RWPE1 (cell line): ENCODE measurements at regions not wholly inside any gene's neighbourhood (a gene's known extent, or its start where the extent isn't known, plus 50 kb on each side); places are given as distances from the start of the nearest gene placed in this dataset.

Source experiments
- CTCF ChIA-PET: fragments of 350-600 bp; sonication (Branson Sonifier 250); formaldehyde crosslinking; extraction: SDS; loops from one replicate; lab custom pipeline; 2021; lab: Yijun Ruan, JAX
- POLR2A ChIA-PET: fragments of 400-600 bp; formaldehyde crosslinking; extraction: SDS; loops from one replicate; lab custom pipeline; 2020; ENCODE audit warnings: antibody characterized with exemption; ENCODE audit not compliant: low non-redundant PET; lab: Yijun Ruan, JAX
- DNase-seq: peaks from one replicate; pipeline ENCODE4 v3.0.0; 2012; ENCODE audit warnings: low spot score
- H3K27ac ChIP-seq: fragments of 450-650 bp; 2 replicates; pipeline ENCODE4 v1.5.1; 2017
- CTCF ChIP-seq: fragments of 450-650 bp; conservative IDR thresholded peaks from 2 replicates; pipeline ENCODE4 v1.5.1; 2017; ENCODE audit warnings: low read depth, mild to moderate bottlenecking

- TF ChIP-seq CTCF, result no peak
- POLR2A ChIA-PET, result interaction anchor here (0.6 to 1.2 kb wide), 4 partner anchors 8 to 270 kb away, joined by 3 to 8 read pairs (median 4); no protein-coding TSS in a partner anchor
- peak overlapping the region; percentile 73 for H3K27ac ChIP-seq
- CTCF ChIA-PET, result interaction anchor here (0.5 to 0.7 kb wide), 4 partner anchors 90 to 414 kb away, joined by 3 to 4 read pairs (median 3); no protein-coding TSS in a partner anchor
- no peak for DNase-seq
Observed at GRCh38 chr1:21344750-21345443, 54.6 kb upstream of the ECE1 start.

GRCh38 chr1:21344098-21344749 lies 54.0 kb upstream of the ECE1 start:
- no peak for TF ChIP-seq CTCF
- ChIA-PET POLR2A (interaction anchor here (0.6 kb wide), 2 partner anchors 9 to 271 kb away, joined by 3 to 8 read pairs; no protein-coding TSS in a partner anchor), CTCF (interaction anchor here (0.5 kb wide), 1 partner anchor 165 kb away, joined by 4 read pairs; no protein-coding TSS in a partner anchor)
- peak overlapping the region; percentile 73 for H3K27ac ChIP-seq
- no peak for DNase-seq

DNA sequence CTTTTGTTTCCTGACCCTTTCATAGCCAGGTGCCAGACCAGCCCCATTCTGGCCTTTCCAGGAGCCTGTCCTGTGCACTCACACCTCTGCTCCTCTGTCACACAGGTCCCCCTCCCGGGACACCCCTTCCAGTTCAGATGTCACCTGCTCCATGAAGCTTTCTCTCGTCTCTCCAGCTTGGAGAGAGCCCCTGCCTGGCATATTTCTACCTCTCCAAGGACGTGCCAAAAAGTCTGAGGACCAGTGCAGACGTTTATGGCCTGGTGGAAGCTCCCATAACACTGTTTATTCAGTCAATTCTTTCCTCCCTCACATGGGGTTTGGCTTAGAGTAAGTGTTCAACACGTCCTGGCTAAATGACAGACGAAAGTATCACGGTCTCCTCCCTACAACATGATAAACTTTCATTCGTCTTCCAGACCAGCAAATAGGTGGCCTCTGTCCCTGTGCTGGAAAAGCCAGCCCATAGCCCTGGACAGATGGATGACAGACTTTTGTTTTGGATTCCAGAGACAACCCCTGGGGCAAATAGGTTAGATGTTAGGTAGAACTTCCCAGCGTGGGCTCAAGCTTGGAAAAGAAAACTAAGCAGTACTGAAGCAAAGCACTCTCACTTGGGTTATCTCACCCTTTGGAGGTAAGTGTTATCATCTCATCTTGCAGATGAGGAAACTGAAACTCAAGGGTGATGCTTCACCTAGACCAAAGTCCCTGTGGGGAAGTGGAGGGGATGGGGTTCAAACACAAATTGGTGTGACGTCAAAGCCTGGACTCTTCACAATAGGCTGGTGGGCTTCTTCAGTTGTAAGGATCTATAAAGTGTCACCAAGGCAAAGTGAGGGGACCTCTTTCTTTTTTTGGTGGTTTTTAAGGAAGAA lies 52.9 kb upstream of the ECE1 start:
- DNase-seq, result no peak
- H3K27ac ChIP-seq, result peak overlapping the region; percentile 35
- POLR2A ChIA-PET, result no interaction called here
- TF ChIP-seq CTCF, result no peak
- CTCF ChIA-PET, result interaction anchor here (0.5 kb wide), 1 partner anchor 91 kb away, joined by 3 read pairs; no protein-coding TSS in a partner anchor

- H3K27ac ChIP-seq, result peak overlapping the region; percentile 82; the same call in 1 of the 2 replicates
- TF ChIP-seq CTCF, result no peak
- CTCF ChIA-PET, result no interaction called here
- DNase-seq, result no peak
- POLR2A ChIA-PET, result no interaction called here
Observed at GRCh38 chr1:21341517-21342078, 51.3 kb upstream of the ECE1 start.

DNA sequence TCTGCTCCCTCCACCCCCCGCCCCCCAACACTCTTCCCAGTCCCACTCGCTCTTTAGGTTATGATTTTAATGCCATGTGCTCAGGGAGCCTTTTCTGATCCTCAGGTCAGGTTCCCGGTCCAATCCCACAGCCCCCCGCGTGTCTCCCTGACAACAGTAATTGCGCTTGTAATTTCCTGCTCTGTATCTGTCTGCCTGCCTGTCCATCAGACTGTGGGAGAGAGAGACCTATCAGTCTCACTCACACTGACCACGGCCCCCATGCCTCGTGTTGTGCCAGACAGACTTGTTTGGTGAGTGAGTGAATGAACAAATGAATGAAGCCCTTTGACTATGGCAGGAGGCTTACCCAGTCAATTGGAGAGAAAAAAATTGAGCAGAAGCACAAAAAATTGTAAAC lies 50.8 kb upstream of the ECE1 start:
- DNase-seq, result no peak
- peak overlapping the region; percentile 82 for H3K27ac ChIP-seq
- ChIA-PET POLR2A (no interaction called here), CTCF (no interaction called here)
- no peak for TF ChIP-seq CTCF
